GM19395 (cell line): ENCODE measurements at regions not wholly inside any gene's neighbourhood (a gene's known extent, or its start where the extent isn't known, plus 50 kb on each side); places are given as distances from the start of the nearest gene placed in this dataset.
A peak's percentile ranks its signal among the peaks of the same experiment; 100 is the strongest.

ENCODE experiments used
- ATAC-seq: cut with Tn5 transposase; IDR thresholded peaks from one replicate; pipeline ENCODE4 v1.9.1; 2021; ENCODE audit warnings: mild to moderate bottlenecking, moderate library complexity; ENCODE audit not compliant: unreplicated experiment

DNA sequence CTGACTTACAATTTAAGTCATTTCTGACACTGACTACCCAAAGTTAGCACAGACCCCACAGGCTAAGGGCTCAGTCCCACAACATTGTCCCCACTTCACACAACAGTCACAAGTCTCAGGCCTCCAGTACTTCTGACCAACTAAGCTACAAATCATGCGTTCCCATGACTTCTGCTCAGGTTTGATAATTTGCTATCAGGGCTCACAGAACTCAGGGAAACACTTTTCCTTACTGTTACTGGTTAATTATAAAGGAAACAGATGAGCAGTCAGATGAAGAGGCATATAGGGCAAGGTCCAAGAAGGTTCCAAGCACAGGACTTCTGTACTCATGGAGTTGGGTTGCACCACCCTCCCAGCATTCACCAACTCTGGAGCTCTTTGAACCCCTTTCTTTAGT, 151.2 kb upstream of the TNR start:
- ATAC-seq, result no peak

- no peak for ATAC-seq
These were observed 149.8 kb upstream of the TNR start for GRCh38 chr1:175893192-175893591.

DNA sequence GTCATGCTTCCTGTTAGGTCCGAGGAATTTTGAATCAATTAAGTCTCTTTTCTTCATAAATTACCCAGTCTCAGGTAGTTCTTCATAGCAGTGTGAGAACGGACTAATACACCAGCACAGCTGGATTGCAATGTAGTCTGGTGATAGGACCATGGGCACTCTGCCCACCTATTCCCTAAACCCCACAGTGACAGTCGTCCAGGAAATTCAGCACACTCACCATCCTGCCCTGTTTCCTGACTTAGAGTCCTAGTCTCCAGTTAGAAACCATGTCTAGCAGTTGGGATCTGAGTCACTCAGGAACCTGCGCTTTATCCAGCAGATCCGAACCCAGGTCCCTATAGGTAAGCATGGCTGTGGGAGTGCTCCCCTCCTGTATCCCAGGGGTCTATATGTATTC, 149.3 kb upstream of the TNR start:
- no peak for ATAC-seq

DNA sequence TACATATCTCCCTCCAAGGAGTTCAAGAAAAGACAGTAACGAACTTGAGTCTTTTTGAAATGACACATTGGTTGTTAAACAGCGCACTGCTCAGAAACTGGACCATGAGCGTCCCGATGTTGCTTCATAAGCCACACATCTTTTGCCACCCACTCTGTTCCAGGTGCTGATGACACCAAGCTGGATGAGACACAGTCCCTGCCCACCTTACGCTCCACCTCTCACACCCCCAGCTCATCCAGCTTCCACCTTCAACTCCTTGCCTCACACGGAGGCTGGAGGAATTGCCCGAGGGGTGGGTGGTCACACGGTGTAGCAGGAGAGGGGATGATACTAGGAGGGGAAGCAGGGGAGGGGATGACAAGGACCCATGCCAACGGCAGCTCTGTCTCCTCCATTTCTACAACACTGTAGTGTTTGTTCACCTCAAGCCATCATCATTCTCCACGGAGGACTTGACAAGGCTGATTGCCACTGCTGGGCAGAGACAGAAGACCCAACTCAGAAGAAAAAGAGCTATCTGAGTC, 148.5 kb upstream of the TNR start:
- no peak for ATAC-seq

- ATAC-seq, result no peak
These were observed 147.6 kb upstream of the TNR start for GRCh38 chr1:175890958-175891357.

DNA sequence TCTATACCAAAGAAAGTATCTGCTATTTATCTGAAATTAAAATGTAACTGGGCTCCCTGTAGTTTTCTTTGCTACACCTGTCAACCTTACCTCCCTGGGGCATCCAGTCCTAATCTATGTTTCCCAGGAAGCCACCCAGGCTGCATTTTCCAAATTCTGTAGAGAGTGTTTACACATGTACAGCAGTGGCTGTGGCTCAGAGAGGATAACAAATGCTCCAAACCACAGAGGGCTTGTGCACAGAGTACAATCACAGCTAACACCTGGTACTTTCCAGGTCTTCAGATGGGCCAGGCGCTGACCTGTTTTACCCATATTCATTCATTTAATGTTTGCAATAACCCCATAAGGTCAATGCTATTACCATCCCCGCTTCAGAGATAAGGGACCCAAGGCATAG, 146.5 kb upstream of the TNR start:
- ATAC-seq, result no peak

DNA sequence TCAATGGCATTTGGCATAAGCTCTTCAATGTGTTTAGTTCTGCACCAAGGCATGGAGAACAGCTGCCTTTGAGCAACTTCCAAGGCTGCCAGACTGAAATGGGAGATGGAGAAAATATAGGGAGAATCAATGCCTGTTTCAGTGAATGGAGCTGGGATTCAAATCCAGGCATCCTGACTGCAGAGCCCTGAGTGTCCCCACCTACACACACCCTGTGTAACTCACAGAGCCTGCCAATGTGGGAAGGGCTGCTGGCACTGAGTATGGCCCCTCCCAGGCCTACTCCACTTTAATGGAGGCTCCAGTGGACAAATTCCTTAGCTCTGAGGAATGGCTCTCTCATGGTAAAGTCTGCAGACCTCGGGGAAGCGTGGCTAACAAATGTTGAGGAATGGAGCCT, 145.6 kb upstream of the TNR start:
- ATAC-seq, result no peak

GRCh38 chr1:175887981-175888428, 144.6 kb upstream of the TNR start:
- peak; percentile 89 for ATAC-seq

GRCh38 chr1:175887521-175887920, 144.1 kb upstream of the TNR start:
- ATAC-seq, result no peak

DNA sequence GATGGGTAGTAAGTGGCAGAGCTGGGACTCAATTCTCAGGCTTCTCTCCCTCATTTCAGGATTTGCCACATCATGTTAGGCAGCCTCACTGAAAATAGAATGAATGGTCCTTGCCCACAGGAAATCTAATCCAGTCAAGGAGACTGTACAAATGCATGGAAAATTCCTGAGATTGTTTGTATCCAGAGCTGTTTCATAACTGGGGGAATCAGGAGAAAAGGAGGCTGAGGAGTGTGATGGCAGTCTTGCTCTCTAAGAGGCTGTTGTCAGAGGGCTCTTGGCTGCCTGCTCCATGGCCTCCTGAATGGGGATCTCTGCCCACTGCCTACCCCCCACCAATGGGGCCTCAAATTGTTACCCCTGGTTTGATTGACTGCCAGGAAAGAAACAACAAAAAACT, 141.9 kb upstream of the TNR start:
- ATAC-seq, result no peak

DNA sequence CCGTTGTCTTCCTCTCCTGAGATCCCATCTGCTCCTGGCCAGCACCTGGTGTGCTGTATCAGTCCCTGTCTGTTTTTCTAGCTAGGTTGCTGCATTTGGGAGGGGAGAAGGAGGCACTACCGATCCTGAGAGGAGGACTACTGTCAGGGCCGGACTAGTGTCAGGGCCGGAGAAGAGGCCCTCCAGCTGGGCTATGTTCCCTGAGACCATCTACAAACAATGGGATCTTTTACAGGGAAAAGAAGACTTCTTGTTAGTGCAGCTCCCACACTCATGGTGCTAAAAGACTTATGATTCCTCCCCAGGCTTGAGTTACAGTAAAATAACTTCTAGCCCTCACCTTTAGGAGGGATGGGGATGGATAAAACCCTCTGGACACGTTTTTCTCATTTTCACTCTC, 141.0 kb upstream of the TNR start:
- ATAC-seq, result no peak

DNA sequence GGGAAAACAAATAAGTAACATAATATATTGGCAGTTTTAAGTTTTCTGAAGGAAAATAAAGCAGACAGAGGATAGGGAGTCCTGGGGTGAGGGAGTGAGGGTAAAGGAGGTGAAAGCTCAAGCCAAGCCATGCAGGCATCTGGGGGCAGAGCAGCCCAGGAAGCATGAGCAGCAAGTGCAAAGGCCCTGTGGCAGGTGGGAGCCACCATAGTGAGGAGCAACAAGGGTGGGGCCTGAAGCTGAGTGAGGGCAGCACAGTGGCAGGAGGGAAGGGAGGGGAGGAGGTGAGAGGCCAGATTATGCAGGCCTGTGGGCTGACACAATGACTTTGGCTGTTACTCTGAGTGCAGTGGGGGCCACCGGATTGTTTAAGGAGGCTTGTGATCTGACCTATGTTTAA, 138.8 kb upstream of the TNR start:
- no peak for ATAC-seq

DNA sequence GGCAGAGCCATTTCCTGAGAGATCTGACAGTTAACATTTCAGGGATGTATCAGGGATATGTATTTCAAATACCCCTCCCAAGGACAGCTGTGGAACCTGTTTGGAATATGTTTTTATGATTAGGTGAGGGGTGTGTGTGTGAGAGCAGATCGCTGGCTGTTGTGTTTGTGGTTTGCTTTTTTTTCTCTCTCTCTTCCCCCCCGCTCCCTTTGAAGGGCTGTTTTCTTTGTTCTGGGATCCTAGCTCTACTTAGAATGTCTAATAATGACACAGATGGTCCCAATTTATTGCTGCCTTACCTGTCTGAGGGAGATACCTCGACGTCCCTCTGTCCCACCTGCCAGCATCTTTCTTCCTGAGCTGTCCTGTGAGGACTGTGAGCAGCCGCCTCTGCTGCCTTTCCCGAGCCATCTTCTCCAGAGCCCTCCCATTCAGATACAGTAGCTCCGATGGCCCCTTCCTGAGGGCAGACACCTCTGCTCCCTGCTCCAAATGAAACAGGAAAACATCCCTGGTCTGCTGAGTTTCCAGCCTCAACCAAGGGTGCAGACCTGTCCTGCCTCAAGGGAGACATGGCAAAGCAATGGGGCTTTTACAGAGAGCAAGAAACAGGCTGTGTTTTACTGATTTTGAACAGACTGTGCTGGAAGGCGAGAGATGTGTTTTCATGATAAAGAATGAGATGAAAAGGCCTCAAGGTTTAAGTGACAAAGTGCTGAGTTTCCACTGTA, 138.0 kb upstream of the TNR start:
- no peak for ATAC-seq

GRCh38 chr1:175878775-175879174, 135.4 kb upstream of the TNR start:
- ATAC-seq, result no peak

- ATAC-seq, result no peak
These were observed 134.7 kb upstream of the TNR start for GRCh38 chr1:175877939-175878737.

- no peak for ATAC-seq
These were observed 132.2 kb upstream of the TNR start for GRCh38 chr1:175875556-175875955.

DNA sequence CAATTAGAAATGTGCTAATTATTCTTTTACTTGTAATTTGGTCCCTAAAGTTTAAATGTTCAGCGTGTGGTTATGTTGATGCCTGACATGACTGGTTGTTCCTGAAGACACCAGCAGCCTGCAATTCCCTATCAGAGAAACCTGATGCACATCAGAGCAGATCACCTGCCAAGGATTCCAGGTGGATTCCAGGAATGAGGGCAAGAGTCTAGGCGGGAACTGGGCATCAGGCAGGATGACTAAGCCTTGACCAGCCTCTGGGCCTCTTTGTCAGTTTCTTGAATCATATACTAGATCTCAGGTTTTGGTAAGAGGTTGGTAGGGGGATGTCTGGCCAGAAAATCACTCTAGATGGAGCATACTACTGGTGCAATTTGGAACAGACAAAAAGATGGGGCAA, 130.7 kb upstream of the TNR start:
- ATAC-seq, result no peak

DNA sequence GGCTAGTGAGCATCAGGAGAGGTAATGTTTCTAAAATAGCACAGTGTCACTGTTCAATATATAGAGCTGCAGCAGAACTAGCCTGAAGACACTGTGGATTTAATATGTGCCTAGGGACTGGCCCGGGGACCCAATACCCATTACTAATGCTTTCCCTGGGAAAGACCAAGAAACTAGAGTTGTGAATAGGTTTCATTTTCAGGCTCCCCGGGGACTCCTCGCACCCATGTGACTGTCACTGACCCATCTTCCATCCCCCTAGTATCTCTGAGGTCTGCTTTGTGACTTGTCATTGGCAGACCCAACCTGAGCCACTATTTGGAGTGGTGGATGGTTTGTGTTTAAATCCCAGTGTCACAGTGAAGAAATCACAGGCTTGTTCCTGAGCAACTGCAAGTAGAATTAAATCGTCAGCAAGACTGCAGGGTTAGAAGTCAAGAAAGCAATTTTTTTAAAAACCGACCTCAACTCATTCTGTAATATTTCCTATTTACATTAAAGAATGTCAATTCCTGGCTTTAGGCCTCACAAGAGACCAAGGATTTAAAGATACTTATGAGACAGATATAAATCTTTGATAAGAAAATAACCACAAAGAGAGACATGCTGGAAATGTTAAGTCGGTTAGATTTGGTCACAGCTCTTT, 130.0 kb upstream of the TNR start:
- peak; percentile 87 for ATAC-seq

- no peak for ATAC-seq
These were observed 129.2 kb upstream of the TNR start for GRCh38 chr1:175872588-175872987.

- no peak for ATAC-seq
These were observed 128.3 kb upstream of the TNR start for GRCh38 chr1:175871647-175872046.

DNA sequence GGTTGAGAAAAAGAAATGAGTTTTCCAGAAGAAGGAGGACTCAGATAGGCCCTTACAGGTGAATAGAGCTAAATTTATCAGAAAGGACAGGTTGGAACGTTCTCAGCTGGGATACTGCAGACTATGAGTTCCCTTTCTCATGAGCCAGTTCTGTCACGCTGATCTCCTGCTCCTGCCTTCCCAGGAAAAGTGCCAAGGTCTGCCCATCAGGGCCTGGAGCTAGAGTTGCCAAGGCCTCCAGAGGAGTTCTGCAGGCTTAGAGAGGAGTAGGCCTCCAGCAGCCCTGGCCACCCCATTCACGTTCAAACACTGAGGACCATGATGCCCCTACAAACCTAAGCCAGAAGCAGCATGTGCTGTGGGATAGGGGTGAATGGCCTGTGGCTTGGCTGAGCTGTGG, 126.8 kb upstream of the TNR start:
- no peak for ATAC-seq

GRCh38 chr1:175866776-175867175, 123.4 kb upstream of the TNR start:
- ATAC-seq, result no peak
